GM23338 (cell line): ENCODE measurements at regions not wholly inside any gene's neighbourhood (a gene's known extent, or its start where the extent isn't known, plus 50 kb on each side); places are given as distances from the start of the nearest gene placed in this dataset.

Source experiments
- CTCF ChIP-seq, 2 experiments: fragments of 200-600 bp in 1 of 2; sonication (generic) in 1 of 2; conservative IDR thresholded peaks; 2 replicates each; pipeline versions ENCODE4 v1.5.1 to v1.6.1; 2016 to 2017; ENCODE audit warnings: antibody characterized with exemption in 2 of 2, low read depth in 2 of 2, mild to moderate bottlenecking in 2 of 2, moderate library complexity in 1 of 2
- EZH2 ChIP-seq: fragments of 200-600 bp; sonication (generic); IDR thresholded peaks from one replicate; pipeline ENCODE4 v1.8.0; 2017; ENCODE audit warnings: antibody characterized with exemption, mild to moderate bottlenecking, low read depth; ENCODE audit not compliant: unreplicated experiment
- EZH2phosphoT487 ChIP-seq: fragments of 200-600 bp; sonication (generic); IDR thresholded peaks from one replicate; pipeline ENCODE4 v1.8.1; 2018; ENCODE audit warnings: antibody characterized with exemption; ENCODE audit not compliant: unreplicated experiment
- POLR2AphosphoS5 ChIP-seq: IDR thresholded peaks from 2 replicates; pipeline ENCODE4 v1.6.1; 2016; ENCODE audit warnings: antibody characterized with exemption, low read depth

DNA sequence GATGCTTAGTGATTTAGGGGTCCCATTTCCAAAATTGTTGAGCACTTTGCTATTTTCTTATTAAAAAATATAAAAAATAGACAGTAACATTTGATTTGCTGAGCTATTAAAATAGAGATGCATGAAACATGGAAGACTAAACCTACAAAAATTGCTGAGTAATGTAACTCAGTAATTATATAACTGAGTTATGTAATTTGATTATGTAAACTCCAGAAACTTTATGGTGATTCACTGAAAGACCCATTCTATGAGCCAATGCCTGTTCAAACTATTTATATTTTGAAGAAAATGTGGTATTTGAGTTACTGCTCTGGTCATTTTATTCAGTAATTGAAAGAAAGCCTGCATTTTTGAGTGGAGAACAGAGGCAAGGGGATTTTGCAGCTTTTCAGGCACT, 1221.5 kb upstream of the ALCAM start:
- TF ChIP-seq EZH2 = no peak
- no peak for TF ChIP-seq CTCF (conservative IDR thresholded peaks at IDR 0.05; ENCODE audit: low read depth in 2 of 2)
- no peak for TF ChIP-seq POLR2AphosphoS5
- no peak for TF ChIP-seq EZH2phosphoT487
